Vagina (tissue), 2 donors: ENCODE measurements at regions not wholly inside any gene's neighbourhood (a gene's known extent, or its start where the extent isn't known, plus 50 kb on each side); places are given as distances from the start of the nearest gene placed in this dataset.

ENCODE experiments used
- DNase-seq, 2 donors: peaks; one replicate each; pipeline ENCODE4 v3.0.0-alpha.2; 2017; ENCODE audit errors: extremely low spot score in 2 of 2
- H3K27ac ChIP-seq: fragments of 200-600 bp; sonication (generic); one replicate; pipeline ENCODE4 v1.5.1; 2019
- H3K27me3 ChIP-seq: fragments of 200-600 bp; sonication (generic); one replicate; pipeline ENCODE4 v1.5.1; 2019
- H3K36me3 ChIP-seq, 2 donors: fragments of 200-600 bp; sonication (generic); one replicate each; pipeline ENCODE4 v1.5.1; 2017 to 2019
- H3K4me1 ChIP-seq: fragments of 200-600 bp; sonication (generic); one replicate; pipeline ENCODE4 v1.5.1; 2019
- H3K4me3 ChIP-seq, 2 donors: fragments of 200-600 bp; sonication (generic); 1 replicate in 1 of 2; 2 replicates in 1 of 2; pipeline ENCODE4 v1.5.1; 2016 to 2019
- H3K9me3 ChIP-seq: fragments of 200-600 bp; sonication (generic); one replicate; pipeline ENCODE4 v1.5.1; 2019
- POLR2A ChIP-seq, 2 donors: fragments of 450-650 bp; IDR thresholded peaks; one replicate each; pipeline ENCODE4 v1.6.1; 2017; ENCODE audit warnings: antibody characterized with exemption in 2 of 2, mild to moderate bottlenecking in 2 of 2, moderate library complexity in 2 of 2
- POLR2AphosphoS5 ChIP-seq, 2 donors: sonication (generic); formaldehyde crosslinking; IDR thresholded peaks; one replicate each; pipeline ENCODE4 v1.9.0; 2017; ENCODE audit warnings: antibody characterized with exemption in 2 of 2, mild to moderate bottlenecking in 2 of 2, low read depth in 1 of 2; ENCODE audit not compliant: insufficient read depth in 1 of 2
- intact Hi-C: fragments of 100-400 bp; cut with DNase I; formaldehyde crosslinking; loops from one replicate; pipeline ENCODE4 v1.15.1; 2023
- TF ChIP-seq, protein P1 (sequence below), 3 experiments: fragments of 450-650 bp in 2 of 3; fragments of 200-600 bp in 1 of 3; sonication (generic) in 1 of 3; IDR thresholded peaks; one replicate each; pipeline ENCODE4 v1.5.1; 2017 to 2019; ENCODE audit warnings: antibody characterized with exemption in 3 of 3, mild to moderate bottlenecking in 2 of 3, moderate library complexity in 2 of 3

DNA sequence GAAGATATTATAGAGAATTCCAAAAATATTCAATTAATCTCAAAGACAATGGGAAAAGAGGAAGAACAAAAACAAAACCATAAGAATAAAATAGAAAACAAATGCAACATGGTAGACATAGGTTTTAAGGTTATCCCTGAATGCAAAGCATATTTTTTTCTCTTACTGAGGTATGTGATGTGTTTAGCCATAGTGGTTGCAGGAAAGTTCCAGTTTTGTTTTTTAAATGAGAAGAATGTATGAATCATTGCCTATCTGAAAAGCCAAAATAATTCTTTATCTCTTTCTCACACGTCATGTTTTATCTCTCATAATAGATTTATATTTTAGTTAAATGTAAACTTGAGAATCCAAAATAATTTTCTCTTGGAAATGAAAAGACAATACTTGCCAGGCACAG, 2591.7 kb upstream of the PCDH20 start:
- intact Hi-C loops, result no loop called here
- H3K27me3 ChIP-seq, result no peaks in the 10 kb centered on the region
- no peak overlapping the region for H3K27ac ChIP-seq
- H3K36me3 ChIP-seq, result no peaks in the 10 kb centered on the region
- TF ChIP-seq POLR2A (IDR thresholded peaks at IDR 0.05), result no peak
- TF ChIP-seq, protein P1, sequence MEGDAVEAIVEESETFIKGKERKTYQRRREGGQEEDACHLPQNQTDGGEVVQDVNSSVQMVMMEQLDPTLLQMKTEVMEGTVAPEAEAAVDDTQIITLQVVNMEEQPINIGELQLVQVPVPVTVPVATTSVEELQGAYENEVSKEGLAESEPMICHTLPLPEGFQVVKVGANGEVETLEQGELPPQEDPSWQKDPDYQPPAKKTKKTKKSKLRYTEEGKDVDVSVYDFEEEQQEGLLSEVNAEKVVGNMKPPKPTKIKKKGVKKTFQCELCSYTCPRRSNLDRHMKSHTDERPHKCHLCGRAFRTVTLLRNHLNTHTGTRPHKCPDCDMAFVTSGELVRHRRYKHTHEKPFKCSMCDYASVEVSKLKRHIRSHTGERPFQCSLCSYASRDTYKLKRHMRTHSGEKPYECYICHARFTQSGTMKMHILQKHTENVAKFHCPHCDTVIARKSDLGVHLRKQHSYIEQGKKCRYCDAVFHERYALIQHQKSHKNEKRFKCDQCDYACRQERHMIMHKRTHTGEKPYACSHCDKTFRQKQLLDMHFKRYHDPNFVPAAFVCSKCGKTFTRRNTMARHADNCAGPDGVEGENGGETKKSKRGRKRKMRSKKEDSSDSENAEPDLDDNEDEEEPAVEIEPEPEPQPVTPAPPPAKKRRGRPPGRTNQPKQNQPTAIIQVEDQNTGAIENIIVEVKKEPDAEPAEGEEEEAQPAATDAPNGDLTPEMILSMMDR (IDR thresholded peaks at IDR 0.05), result no peak
- TF ChIP-seq POLR2AphosphoS5 (IDR thresholded peaks at IDR 0.05; ENCODE audit: insufficient read depth in 1 of 2, low read depth in 1 of 2), result no peak
- no peak overlapping the region for H3K4me3 ChIP-seq
- H3K4me1 ChIP-seq, result no peaks in the 10 kb centered on the region
- DNase-seq, result no peak
- H3K9me3 ChIP-seq, result no peaks in the 10 kb centered on the region

DNA sequence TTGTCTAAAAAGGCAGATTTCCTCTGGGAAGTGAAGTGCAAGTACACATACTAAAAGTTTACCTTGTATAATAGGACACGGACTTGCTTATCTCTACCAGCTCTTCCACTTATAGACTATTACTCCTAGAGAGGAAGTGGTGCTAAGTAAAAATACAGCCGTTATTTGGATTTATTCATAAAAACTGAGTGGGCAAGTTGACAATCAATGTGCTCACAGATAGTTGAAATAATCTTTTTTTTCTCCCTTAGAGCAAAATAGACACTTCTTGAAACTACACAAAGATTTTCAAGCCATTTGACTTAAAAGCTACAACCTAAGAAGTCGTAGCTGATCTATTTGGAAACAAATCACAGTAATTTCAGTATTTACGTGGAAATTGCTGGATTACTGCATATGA, 2584.7 kb upstream of the PCDH20 start:
- Histone ChIP-seq H3K27ac (no peak overlapping the region), H3K36me3 (no peaks in the 10 kb centered on the region), H3K9me3 (no peaks in the 10 kb centered on the region), H3K4me3 (no peak overlapping the region), H3K4me1 (no peaks in the 10 kb centered on the region), H3K27me3 (no peaks in the 10 kb centered on the region)
- intact Hi-C loops, result no loop called here
- no peak for DNase-seq
- TF ChIP-seq POLR2A (IDR thresholded peaks at IDR 0.05), result no peak
- TF ChIP-seq, protein P1 (IDR thresholded peaks at IDR 0.05), result no peak
- TF ChIP-seq POLR2AphosphoS5 (IDR thresholded peaks at IDR 0.05; ENCODE audit: insufficient read depth in 1 of 2, low read depth in 1 of 2), result no peak

DNA sequence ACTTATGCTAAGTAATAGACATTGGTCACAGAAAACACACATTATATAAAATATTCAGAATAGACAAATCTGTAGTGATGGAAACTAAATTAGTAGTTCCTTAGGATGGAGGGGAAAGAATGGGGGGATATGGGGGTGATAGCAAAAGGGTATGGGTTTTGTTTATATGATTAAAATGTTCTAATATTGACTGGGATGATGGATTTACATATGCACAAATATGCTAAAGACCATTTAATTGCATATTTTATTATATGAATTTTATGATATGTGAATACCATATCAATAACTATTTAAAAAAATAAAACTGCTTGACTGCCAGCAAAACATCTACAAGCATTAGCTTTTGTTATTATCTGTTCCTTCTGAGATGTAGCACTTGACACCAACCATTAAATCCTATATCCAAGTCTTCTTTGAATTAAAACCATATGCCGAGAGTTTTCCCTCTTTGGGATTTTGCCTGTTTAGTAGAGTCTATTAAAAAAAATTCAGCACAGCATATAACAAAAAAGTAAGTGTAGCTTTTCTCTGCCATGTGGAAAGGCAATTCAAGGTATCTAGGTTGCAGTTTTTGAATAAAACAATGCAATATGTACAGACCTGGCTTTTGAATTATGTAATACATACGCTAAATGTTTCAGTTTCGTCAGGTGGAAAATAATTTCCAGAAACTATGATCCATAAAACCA, 2584.1 kb upstream of the PCDH20 start:
- no peaks in the 10 kb centered on the region for H3K4me1 ChIP-seq
- no peaks in the 10 kb centered on the region for H3K36me3 ChIP-seq
- TF ChIP-seq POLR2AphosphoS5 (IDR thresholded peaks at IDR 0.05; ENCODE audit: insufficient read depth in 1 of 2, low read depth in 1 of 2), result no peak
- TF ChIP-seq, protein P1 (IDR thresholded peaks at IDR 0.05), result no peak
- no peak for TF ChIP-seq POLR2A (IDR thresholded peaks at IDR 0.05)
- intact Hi-C loops, result no loop called here
- no peak for DNase-seq
- no peak overlapping the region for H3K4me3 ChIP-seq
- H3K27ac ChIP-seq, result no peak overlapping the region
- H3K9me3 ChIP-seq, result no peaks in the 10 kb centered on the region
- H3K27me3 ChIP-seq, result no peaks in the 10 kb centered on the region

DNA sequence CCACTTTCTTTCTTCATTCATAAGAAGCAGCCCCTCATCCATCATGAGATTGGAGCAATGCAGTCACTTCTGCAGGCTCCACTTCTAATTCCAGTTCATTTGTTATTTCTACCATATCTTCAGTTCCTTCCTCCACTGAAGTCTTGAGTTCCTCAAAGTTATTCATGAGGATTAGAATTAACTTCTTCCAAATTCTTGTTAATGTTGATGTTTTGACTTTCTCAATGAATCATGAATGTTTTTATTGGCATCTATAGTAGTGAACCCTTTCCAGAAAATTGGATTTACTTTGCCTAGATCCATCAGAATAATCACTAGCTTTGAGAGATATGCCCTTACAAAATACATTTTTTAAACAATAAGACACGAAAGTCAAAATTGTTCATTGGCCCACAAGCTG, 2567.7 kb upstream of the PCDH20 start:
- Histone ChIP-seq H3K9me3 (no peaks in the 10 kb centered on the region), H3K4me3 (no peak overlapping the region), H3K36me3 (no peaks in the 10 kb centered on the region), H3K4me1 (no peaks in the 10 kb centered on the region), H3K27ac (no peak overlapping the region), H3K27me3 (no peaks in the 10 kb centered on the region)
- intact Hi-C loops, result no loop called here
- no peak for TF ChIP-seq POLR2A (IDR thresholded peaks at IDR 0.05)
- TF ChIP-seq POLR2AphosphoS5 (IDR thresholded peaks at IDR 0.05; ENCODE audit: insufficient read depth in 1 of 2, low read depth in 1 of 2), result no peak
- TF ChIP-seq, protein P1 (IDR thresholded peaks at IDR 0.05), result no peak
- no peak for DNase-seq

DNA sequence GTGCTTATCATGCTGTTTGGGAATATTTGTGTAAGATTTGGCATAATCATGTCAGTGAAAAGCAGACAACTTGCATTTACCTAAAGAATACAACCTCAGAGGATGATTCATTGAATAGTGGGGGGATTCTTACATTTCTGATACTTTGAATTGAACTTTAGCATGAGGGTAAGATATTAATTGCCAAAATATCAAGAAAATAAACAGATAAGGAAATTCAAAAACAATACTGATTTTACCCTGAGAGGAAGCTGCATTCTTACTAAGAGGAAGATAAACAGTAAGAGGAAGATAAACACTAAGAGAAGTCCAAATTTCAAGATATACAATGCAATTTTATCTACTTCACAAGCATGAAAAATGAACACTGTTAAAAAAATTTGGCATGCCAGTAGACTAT, 2564.3 kb upstream of the PCDH20 start:
- Histone ChIP-seq H3K27ac (no peak overlapping the region), H3K4me3 (no peak overlapping the region), H3K36me3 (no peaks in the 10 kb centered on the region), H3K4me1 (no peaks in the 10 kb centered on the region), H3K9me3 (no peaks in the 10 kb centered on the region), H3K27me3 (no peaks in the 10 kb centered on the region)
- DNase-seq, result no peak
- TF ChIP-seq, protein P1 (IDR thresholded peaks at IDR 0.05), result no peak
- TF ChIP-seq POLR2A (IDR thresholded peaks at IDR 0.05) (no peak), POLR2AphosphoS5 (IDR thresholded peaks at IDR 0.05; ENCODE audit: insufficient read depth in 1 of 2, low read depth in 1 of 2) (no peak)
- intact Hi-C loops, result no loop called here
